ENCODE measurements at regions not wholly inside any gene's neighbourhood (a gene's known extent, or its start where the extent isn't known, plus 50 kb on each side); places are given as distances from the start of the nearest gene placed in this dataset.

- TF ChIP-seq CTCF (IDR thresholded peaks at IDR 0.05) (no peak), POLR2A (IDR thresholded peaks at IDR 0.05) (no peak), EP300 (IDR thresholded peaks at IDR 0.05) (no peak)
These were observed 89.0 kb downstream of the NPAP1 start for GRCh38 chr15:24764375-24765171.

Data from ovary (tissue), 3 donors.